Ovary (tissue), 7 donors: ENCODE measurements at regions not wholly inside any gene's neighbourhood (a gene's known extent, or its start where the extent isn't known, plus 50 kb on each side); places are given as distances from the start of the nearest gene placed in this dataset.
"Not testable (repeated sequence)": the region's sequence is repeated elsewhere in the genome, so short reads cannot be mapped to it uniquely, and the experiment has no call there.

Source experiments
- DNase-seq, 5 donors: peaks; one replicate each; pipeline ENCODE4 v3.0.0-alpha.2; 2019 to 2020
- H3K27ac ChIP-seq, 2 donors: fragments of 200-600 bp; one replicate each; pipeline versions ENCODE4 v1.5.1 to v1.8.0; 2019 to 2022
- H3K27me3 ChIP-seq: fragments of 200-600 bp; one replicate; pipeline ENCODE4 v1.8.0; 2022
- H3K36me3 ChIP-seq: fragments of 200-600 bp; sonication (generic); one replicate; pipeline ENCODE4 v1.5.1; 2019
- H3K4me1 ChIP-seq: one replicate; pipeline ENCODE4 v1.8.1; 2013; ENCODE audit warnings: mild to moderate bottlenecking, moderate library complexity; ENCODE audit not compliant: insufficient read depth
- H3K4me3 ChIP-seq: fragments of 200-600 bp; sonication (generic); one replicate; pipeline ENCODE4 v1.5.1; 2017
- H3K9me3 ChIP-seq, 2 donors: fragments of 200-600 bp in 1 of 2; sonication (generic) in 1 of 2; one replicate each; pipeline versions ENCODE4 v1.5.1 to v1.8.1; 2013 to 2019; ENCODE audit warnings: mild to moderate bottlenecking in 1 of 2, moderate library complexity in 1 of 2
- EP300 ChIP-seq: sonication (generic); formaldehyde crosslinking; IDR thresholded peaks from one replicate; pipeline ENCODE4 v1.6.1; 2017; ENCODE audit warnings: antibody characterized with exemption
- POLR2A ChIP-seq: fragments of 450-650 bp; IDR thresholded peaks from one replicate; pipeline ENCODE4 v1.6.1; 2017; ENCODE audit warnings: antibody characterized with exemption, mild to moderate bottlenecking, moderate library complexity
- WGBS, 3 donors: extraction: QIAGEN DNeasy Blood & Tissue Kit in 1 of 3; methylation state at CpG; one replicate each; pipeline versions ENCODE4 v1.1.5 to v1.1.7; 2013 to 2017; 5-methylcytosine and 5-hydroxymethylcytosine counted together
- intact Hi-C, 4 donors: fragments of 100-400 bp; cut with DNase I; formaldehyde crosslinking; loops; one replicate each; pipeline versions ENCODE4 v1.11.0 to v1.15.1; 2022 to 2023
- TF ChIP-seq, protein P1 (sequence below), 3 donors: fragments of 450-650 bp in 2 of 3; fragments of 200-600 bp in 1 of 3; IDR thresholded peaks; one replicate each; pipeline versions ENCODE4 v1.5.1 to v1.8.0; 2016 to 2022; ENCODE audit warnings: antibody characterized with exemption in 3 of 3, mild to moderate bottlenecking in 1 of 3
- donor health status: DM: no; HTN: no; CAD: no; lungs with moderate emphysema.
- donor health status: DM: no; HTN: no; CAD: no.
- donor health status: Bipolar disorder and iron deficiency.
- donor health status: DM: no; HTN: no; CAD: no.
- donor health status: DM: yes; HTN: yes; CAD: no.

DNA sequence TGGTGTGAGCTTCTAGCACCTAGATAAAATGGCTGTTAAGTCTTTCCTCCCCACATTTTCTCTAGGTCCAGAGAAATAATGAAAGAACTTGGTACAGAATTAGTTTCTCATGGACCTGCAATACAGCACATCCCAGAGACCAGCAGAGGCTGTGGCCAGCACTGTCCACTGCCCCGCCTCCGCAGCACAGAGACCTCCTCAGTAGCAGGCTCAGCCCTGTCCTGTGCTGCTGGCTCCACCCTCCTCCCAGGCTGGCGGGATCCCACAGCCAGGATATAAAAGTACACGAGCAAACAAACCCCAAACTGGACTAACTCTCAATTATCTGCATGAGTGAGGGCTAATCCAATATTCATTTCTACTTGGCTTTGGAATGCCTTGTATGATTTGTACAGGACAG lies 401.5 kb downstream of the RPS6KC1 start:
- Histone ChIP-seq H3K36me3 (no peaks in the 10 kb centered on the region), H3K4me3 (no peak overlapping the region), H3K27ac (no peak overlapping the region), H3K4me1 (no peaks in the 10 kb centered on the region), H3K27me3 (no peaks in the 10 kb centered on the region), H3K9me3 (no peaks in the 10 kb centered on the region)
- no peak for DNase-seq
- intact Hi-C loops: no loop called here
- 65 to 69% (median 68%) methylated on average over 4 of the region's 4 CpGs for WGBS, 3 donors
- TF ChIP-seq, protein P1, sequence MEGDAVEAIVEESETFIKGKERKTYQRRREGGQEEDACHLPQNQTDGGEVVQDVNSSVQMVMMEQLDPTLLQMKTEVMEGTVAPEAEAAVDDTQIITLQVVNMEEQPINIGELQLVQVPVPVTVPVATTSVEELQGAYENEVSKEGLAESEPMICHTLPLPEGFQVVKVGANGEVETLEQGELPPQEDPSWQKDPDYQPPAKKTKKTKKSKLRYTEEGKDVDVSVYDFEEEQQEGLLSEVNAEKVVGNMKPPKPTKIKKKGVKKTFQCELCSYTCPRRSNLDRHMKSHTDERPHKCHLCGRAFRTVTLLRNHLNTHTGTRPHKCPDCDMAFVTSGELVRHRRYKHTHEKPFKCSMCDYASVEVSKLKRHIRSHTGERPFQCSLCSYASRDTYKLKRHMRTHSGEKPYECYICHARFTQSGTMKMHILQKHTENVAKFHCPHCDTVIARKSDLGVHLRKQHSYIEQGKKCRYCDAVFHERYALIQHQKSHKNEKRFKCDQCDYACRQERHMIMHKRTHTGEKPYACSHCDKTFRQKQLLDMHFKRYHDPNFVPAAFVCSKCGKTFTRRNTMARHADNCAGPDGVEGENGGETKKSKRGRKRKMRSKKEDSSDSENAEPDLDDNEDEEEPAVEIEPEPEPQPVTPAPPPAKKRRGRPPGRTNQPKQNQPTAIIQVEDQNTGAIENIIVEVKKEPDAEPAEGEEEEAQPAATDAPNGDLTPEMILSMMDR (IDR thresholded peaks at IDR 0.05): no peak
- TF ChIP-seq POLR2A (no peak), EP300 (no peak)

DNA sequence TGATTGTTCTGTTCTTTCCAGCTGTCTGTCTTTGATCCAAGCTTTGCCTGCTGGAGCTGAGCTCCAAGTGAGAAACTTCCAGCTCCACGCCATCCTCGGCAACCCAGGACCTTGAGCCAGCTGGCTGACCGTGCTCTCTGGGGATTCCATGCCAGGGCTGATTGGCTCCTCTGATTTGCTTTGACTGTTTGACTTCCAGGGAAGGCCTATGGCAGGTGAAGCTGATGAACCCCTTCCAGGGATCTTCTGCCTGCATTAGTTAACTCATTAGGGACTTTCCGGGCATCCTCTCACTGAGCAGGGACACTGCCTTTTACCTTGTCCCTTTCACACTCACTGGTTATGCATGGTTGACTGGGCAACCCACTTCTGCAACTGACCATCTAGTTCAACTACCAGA lies 406.1 kb downstream of the RPS6KC1 start:
- Histone ChIP-seq H3K27me3 (no peaks in the 10 kb centered on the region), H3K9me3 (no peaks in the 10 kb centered on the region), H3K4me3 (no peak overlapping the region), H3K27ac (no peak overlapping the region), H3K4me1 (no peaks in the 10 kb centered on the region), H3K36me3 (no peaks in the 10 kb centered on the region)
- intact Hi-C loops: no loop called here
- DNase-seq: no peak
- TF ChIP-seq POLR2A: no peak
- TF ChIP-seq, protein P1 (IDR thresholded peaks at IDR 0.05): no peak
- WGBS, 3 donors: 28 to 45% (median 41%) methylated on average over 4 of the region's 4 CpGs

DNA sequence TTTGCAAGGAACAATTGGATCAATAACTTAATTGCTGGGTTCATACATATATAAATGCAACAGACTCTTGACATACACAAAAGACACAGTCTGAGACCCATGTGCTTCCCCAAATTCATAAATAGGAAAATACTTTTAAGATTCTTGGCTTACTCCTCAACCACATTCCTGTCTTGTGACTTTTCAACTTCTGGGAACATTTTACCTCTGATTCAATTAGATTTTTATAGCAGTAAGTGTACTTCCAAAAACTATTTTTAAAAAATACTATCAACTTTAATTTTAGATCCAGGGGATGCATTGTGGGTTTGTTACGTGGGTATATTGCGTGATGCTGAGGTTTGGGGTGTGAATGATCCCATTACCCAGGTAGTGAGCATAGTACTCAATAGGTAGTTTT lies 406.7 kb downstream of the RPS6KC1 start:
- Histone ChIP-seq H3K9me3 (no peaks in the 10 kb centered on the region), H3K27me3 (no peaks in the 10 kb centered on the region), H3K4me1 (no peaks in the 10 kb centered on the region), H3K4me3 (no peak overlapping the region), H3K36me3 (no peaks in the 10 kb centered on the region), H3K27ac (no peak overlapping the region)
- intact Hi-C loops: no loop called here
- no peak for DNase-seq
- TF ChIP-seq EP300 (no peak), POLR2A (no peak)
- TF ChIP-seq, protein P1 (IDR thresholded peaks at IDR 0.05): no peak
- WGBS, 3 donors: 43 to 63% (median 50%) methylated on average over 2 of the region's 2 CpGs

DNA sequence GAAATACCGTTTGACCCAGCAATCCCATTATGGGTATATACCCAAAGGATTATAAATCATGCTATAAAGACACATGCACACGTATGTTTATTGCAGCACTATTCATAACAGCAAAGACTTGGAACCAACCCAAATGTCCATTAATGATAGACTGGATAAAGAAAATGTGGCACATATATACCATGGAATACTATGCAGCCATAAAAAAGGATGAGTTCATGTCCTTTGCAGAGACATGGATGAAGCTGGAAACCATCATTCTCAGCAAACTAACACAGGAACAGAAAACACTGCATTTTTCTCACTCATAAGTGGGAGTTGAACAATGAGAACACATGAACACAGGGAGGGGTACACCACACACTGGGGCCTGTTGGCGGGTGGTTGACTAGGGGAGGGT lies 411.3 kb downstream of the RPS6KC1 start:
- H3K27me3 ChIP-seq, DNase-seq, H3K27ac ChIP-seq, H3K9me3 ChIP-seq, H3K36me3 ChIP-seq, H3K4me1 ChIP-seq, H3K4me3 ChIP-seq, intact Hi-C loops: not testable (repeated sequence)
- WGBS, 3 donors: 91 to 94% (median 94%) methylated on average over 3 of the region's 3 CpGs

DNA sequence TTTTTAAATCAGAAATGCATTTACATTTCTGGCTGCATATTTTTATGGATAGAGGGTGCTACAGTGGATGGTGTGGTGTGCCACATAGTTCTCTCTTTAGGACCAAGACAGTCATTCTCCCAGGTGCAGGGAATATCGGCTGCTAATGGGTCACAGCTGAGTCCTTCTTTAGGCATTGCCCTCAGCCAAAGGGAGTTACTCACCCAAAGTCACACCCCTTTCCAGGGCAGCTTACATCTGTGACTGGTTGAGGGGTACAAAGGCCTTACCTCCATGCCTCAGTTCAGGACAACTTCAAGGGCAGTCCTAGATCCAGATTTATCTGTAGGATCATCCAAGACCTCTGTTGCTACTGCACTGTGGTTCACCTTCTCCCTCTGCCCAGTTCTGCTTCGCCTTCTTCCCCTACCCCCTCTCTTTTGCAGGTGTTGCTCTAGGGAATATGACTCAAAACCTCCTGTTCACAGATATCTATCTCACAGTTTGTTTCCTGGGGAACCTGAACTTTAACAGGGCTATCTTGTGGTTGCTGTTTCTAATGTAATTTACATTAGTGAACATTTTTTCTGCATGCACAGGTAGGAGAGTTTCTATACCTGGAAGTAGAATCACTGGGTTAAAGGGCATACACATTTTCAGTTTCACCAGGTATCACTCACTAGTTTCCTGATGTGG lies 413.9 kb downstream of the RPS6KC1 start:
- Histone ChIP-seq H3K4me1 (no peaks in the 10 kb centered on the region), H3K9me3 (no peaks in the 10 kb centered on the region), H3K27me3 (no peaks in the 10 kb centered on the region), H3K27ac (no peak overlapping the region), H3K36me3 (no peaks in the 10 kb centered on the region), H3K4me3 (no peak overlapping the region)
- intact Hi-C loops: no loop called here
- WGBS, 3 donors: 70 to 86% (median 80%) methylated on average over 2 of the region's 2 CpGs
- TF ChIP-seq POLR2A (no peak), EP300 (no peak)
- TF ChIP-seq, protein P1 (IDR thresholded peaks at IDR 0.05): no peak
- no peak for DNase-seq
